IMR-90 (cell line): ENCODE measurements at regions not wholly inside any gene's neighbourhood (a gene's known extent, or its start where the extent isn't known, plus 50 kb on each side); places are given as distances from the start of the nearest gene placed in this dataset.

Experiments
- CEBPB ChIP-seq: IDR thresholded peaks from 2 replicates; pipeline ENCODE4 v1.6.1; 2012; ENCODE audit warnings: low read depth, low read length, improper control_type of control experiment
- CHD1 ChIP-seq: IDR thresholded peaks from 2 replicates; pipeline ENCODE4 v1.6.1; 2012; ENCODE audit warnings: low read depth, low read length, improper control_type of control experiment
- MXI1 ChIP-seq: IDR thresholded peaks from 2 replicates; pipeline ENCODE4 v1.6.1; 2012; ENCODE audit warnings: low read depth, mild to moderate bottlenecking, low read length, moderate library complexity, borderline replicate concordance
- POLR2A ChIP-seq: IDR thresholded peaks from 2 replicates; pipeline ENCODE4 v1.6.1; 2012; ENCODE audit warnings: mild to moderate bottlenecking, low read depth, low read length
- RAD21 ChIP-seq: IDR thresholded peaks from 2 replicates; pipeline ENCODE4 v1.6.1; 2012; ENCODE audit warnings: low read length, improper control_type of control experiment
- RFX5 ChIP-seq: IDR thresholded peaks from 2 replicates; pipeline ENCODE4 v1.8.0; 2012; ENCODE audit warnings: low read depth, mild to moderate bottlenecking, low read length, moderate library complexity
- TF ChIP-seq, protein P1 (sequence below): conservative IDR thresholded peaks from 2 replicates; pipeline ENCODE4 v1.5.1; 2012; ENCODE audit warnings: mild to moderate bottlenecking, low read depth, low read length, improper control_type of control experiment
- TF ChIP-seq, protein P2 (sequence below): fragments of 150-350 bp; IDR thresholded peaks from 2 replicates; pipeline ENCODE4 v1.6.1; 2016; ENCODE audit warnings: low read depth, mild to moderate bottlenecking, low read length, moderate library complexity, borderline replicate concordance
- TF ChIP-seq, protein P3 (sequence below): fragments of 150-350 bp; IDR thresholded peaks from 2 replicates; pipeline ENCODE4 v1.6.1; 2017; ENCODE audit warnings: mild to moderate bottlenecking, antibody characterized with exemption, low read length, low read depth

DNA sequence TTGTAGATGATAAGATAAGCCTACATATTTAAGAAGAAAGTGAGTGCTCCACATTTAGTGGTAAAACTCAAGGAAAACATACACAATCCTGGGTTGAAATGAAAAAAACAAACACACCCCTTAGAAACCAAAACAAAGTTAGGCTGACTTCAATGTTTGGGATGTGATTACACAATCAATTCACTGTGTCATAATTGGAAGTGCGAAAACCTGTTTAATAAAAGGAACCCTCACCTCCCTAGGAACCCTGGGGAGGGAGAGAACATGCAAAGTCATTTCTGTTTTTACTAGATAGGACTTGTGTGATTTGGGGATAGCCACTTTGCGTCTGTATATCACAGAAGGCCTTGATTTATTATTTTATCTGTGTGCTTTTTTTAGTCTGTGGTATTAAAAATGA is 275.0 kb downstream of the NFKBIZ start:
- TF ChIP-seq, protein P1, sequence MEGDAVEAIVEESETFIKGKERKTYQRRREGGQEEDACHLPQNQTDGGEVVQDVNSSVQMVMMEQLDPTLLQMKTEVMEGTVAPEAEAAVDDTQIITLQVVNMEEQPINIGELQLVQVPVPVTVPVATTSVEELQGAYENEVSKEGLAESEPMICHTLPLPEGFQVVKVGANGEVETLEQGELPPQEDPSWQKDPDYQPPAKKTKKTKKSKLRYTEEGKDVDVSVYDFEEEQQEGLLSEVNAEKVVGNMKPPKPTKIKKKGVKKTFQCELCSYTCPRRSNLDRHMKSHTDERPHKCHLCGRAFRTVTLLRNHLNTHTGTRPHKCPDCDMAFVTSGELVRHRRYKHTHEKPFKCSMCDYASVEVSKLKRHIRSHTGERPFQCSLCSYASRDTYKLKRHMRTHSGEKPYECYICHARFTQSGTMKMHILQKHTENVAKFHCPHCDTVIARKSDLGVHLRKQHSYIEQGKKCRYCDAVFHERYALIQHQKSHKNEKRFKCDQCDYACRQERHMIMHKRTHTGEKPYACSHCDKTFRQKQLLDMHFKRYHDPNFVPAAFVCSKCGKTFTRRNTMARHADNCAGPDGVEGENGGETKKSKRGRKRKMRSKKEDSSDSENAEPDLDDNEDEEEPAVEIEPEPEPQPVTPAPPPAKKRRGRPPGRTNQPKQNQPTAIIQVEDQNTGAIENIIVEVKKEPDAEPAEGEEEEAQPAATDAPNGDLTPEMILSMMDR = no peak
- TF ChIP-seq, protein P2, sequence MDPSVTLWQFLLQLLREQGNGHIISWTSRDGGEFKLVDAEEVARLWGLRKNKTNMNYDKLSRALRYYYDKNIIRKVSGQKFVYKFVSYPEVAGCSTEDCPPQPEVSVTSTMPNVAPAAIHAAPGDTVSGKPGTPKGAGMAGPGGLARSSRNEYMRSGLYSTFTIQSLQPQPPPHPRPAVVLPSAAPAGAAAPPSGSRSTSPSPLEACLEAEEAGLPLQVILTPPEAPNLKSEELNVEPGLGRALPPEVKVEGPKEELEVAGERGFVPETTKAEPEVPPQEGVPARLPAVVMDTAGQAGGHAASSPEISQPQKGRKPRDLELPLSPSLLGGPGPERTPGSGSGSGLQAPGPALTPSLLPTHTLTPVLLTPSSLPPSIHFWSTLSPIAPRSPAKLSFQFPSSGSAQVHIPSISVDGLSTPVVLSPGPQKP = no peak
- TF ChIP-seq, protein P3, sequence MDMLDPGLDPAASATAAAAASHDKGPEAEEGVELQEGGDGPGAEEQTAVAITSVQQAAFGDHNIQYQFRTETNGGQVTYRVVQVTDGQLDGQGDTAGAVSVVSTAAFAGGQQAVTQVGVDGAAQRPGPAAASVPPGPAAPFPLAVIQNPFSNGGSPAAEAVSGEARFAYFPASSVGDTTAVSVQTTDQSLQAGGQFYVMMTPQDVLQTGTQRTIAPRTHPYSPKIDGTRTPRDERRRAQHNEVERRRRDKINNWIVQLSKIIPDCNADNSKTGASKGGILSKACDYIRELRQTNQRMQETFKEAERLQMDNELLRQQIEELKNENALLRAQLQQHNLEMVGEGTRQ = no peak
- no peak for TF ChIP-seq POLR2A
- no peak for TF ChIP-seq RFX5
- TF ChIP-seq CEBPB = peak; percentile 94
- TF ChIP-seq CHD1 = no peak
- TF ChIP-seq RAD21 = no peak
- TF ChIP-seq MXI1 = no peak
